NCI-H2227 treated with DMSO at 0.1 percent for 48 hours (cell line): ENCODE measurements at regions not wholly inside any gene's neighbourhood (a gene's known extent, or its start where the extent isn't known, plus 50 kb on each side); places are given as distances from the start of the nearest gene placed in this dataset.
A peak's percentile ranks its signal among the peaks of the same experiment; 100 is the strongest.

ENCODE experiments used
- DNase-seq: peaks from one replicate; lab custom pipeline; 2025; lab: John Stamatoyannopoulos, UW

GRCh38 chr10:3295582-3296151 is 123.1 kb upstream of the PITRM1 start:
- DNase-seq: no peak

- no peak for DNase-seq
Observed at GRCh38 chr10:3294919-3295581, 122.5 kb upstream of the PITRM1 start.

DNA sequence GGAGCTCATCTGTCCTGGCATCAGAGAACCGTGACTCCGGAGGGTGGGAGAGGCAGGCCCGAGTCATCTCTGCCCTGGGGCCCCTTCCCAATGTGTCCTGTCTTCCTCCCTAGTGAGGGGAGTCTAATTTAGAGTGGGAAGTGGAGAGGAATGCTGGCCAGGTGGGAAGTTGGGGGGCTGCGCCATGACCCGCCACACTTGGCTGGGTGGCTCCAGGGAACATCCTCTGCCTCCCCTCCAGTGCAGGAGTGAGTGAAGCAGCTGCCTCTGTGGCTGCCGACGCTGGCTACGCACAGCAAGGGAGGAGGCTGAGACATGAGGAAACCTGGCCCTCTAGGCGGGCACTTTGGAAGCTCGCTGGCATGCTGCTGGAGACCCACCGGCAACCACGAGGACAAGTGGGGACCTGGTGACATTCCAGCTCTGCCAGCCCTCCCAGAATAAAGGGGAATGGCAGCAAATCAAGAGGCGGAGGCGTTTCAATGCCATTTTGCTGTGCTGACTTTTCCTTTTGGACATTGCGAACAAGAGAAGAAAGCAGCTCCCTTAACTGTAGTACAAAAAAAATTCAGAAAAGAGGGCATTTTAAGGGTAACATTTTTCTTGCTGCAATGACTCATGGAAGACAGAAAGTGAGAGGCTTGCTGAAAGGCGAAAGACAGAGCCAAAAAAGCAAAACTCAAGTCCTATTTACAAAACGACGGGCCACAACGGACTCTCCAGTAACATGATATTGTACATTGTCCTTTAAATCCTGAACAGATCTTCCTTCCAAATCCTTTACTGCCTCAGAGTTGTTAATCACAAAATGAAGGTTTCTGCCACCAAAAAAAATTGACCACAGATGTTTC is 121.2 kb upstream of the PITRM1 start:
- no peak for DNase-seq

DNA sequence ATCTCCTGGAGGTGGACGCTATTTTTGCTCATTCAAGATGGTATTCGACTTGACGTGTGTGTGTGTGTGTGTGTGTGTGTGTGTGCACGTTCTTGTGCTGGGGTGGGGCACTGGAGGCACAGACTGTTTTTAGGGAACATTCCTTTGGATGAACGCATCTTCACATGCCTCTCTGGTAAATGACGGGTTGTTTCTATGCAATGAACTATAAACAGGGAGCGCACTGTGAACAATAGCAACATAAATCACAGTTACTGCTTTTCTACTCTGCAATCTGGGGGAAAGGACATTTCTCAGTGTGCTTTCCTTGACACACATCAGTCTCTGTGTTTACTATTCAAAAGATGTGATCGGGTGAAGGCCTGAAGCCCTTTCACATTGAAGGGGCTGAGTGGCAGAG is 120.1 kb upstream of the PITRM1 start:
- DNase-seq: peak; percentile 33

GRCh38 chr10:3290550-3290949 is 118.0 kb upstream of the PITRM1 start:
- no peak for DNase-seq

GRCh38 chr10:3287572-3288445 is 115.2 kb upstream of the PITRM1 start:
- DNase-seq: no peak

- DNase-seq: no peak
Observed at GRCh38 chr10:3282674-3283017, 110.1 kb upstream of the PITRM1 start.

DNA sequence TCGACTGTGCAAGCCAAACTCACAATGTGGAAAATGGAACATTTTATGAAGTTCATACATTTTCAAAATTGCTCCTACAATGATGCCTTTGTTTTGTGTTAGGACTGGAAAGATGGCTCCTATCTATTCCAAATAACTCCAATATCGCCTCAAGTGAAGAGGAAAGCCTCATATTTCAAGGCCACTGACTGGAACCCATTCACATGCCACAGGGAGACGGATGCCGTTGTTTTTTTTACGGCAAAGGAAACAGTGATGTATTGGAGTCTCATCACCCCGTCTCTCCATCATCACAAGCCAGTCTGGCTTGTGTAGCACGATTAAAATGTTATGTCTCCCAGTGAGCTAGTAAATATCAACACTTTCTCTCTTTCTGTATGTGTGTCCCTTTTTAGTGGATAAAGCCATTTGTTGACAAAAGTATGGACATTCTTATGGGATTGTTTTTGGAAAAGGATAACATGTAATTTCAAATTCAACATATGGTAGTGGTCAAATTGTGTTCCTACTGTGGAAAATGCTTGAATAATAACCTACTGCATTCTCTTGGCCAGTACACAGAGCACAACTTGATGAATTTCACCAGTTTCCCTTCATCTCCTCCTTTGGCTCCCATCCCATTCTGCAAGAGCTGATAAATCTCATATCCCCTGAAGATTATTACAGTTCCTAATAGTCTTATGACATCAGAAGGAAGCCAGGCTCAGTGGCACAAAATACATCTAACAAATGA is 109.5 kb upstream of the PITRM1 start:
- no peak for DNase-seq

- no peak for DNase-seq
Observed at GRCh38 chr10:3278771-3279170, 106.2 kb upstream of the PITRM1 start.

- no peak for DNase-seq
Observed at GRCh38 chr10:3277566-3277965, 105.0 kb upstream of the PITRM1 start.

DNA sequence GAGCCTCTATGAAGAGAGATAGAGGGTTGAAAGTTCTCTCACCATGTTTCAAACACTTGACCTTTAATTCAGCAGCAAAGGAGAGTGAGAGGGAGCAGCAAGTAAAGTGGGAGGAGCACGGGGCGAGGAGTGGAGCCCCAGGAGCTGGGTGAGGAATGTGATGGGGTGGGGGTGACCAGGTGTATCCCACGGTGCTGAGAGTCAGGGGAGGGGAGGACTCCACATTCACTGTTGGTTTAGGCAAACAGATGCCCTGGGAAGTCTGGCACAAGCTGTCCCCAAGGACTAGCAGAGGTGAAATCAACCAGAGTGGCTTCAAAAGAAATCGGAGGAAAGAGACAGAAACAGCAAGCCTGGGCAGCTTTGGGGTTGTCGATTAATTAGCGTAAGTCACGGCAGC is 101.8 kb upstream of the PITRM1 start:
- no peak for DNase-seq

- DNase-seq: no peak
Observed at GRCh38 chr10:3273966-3274365, 101.4 kb upstream of the PITRM1 start.

DNA sequence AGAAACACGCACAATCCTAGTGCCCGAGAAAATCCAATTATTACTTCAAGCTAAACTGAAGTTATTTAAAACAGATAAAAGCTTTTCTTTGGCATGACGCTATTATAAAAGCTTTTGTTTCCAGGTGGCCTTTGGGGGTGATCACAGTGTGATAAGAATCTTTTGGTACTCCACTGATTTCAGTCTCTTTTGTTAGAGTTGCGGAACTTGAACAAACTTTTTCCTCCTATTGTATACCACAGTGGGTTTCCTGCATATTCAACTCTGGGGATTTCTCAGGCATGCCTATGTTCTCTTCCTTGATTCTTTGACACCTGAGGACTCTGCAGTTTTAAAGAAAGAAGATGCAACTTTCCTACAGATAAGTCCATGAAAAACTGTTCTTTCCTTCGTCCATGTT is 99.7 kb upstream of the PITRM1 start:
- no peak for DNase-seq

DNA sequence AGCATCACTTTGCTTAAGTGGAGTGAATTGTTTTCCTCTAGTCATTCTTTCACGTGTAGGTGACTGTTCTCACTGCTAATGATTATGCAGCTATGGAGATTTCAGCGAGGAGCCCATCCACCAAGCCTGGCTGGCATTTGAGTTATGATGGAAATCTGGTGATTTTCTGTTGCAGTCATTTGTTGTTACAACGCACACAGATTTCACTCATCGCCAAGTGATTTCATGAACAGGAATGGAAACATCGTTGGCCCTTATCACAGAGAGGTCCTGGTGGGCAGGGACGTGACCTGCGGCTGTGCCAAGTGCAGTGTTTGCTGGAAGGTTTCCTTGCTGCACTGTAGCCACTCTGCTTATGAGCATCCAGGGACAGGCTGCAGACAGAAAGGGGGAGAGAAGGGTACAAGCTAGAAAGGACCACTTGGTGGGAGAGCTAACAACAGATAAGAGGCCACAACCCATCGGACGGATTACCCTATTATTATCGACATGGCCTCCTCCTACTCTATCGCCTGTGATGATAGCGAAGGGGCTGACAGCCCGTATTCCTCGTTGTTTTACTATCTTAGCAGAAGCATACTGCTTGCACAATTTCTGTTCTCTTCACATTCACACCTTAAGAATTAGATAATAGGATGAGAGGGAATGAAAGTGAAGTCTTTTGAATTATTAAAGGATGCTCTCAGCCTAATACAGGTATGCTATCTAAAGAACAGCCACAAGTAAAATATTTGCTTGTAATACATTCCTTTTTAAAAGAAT is 99.0 kb upstream of the PITRM1 start:
- peak; percentile 64 for DNase-seq

GRCh38 chr10:3270577-3271316 is 98.2 kb upstream of the PITRM1 start:
- DNase-seq: peak; percentile 18

DNA sequence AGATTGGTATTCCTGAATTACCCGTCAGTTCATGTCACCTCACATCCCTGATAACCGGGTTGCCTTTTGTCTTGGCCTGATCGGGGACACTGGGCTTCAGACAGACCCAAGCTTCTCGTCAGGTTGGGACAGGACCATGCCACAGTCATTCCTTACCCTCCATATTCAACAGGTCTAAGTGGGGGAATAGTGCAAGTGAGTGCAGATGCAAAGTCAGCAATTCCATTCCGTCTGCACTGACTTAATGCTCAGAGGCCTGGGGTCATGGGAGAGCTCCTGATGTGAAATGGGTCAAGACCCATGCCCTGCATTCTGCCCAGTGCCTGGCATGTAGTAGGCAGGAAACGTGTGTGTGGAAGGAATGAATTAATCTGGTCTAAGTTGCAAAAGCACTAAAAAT is 95.4 kb upstream of the PITRM1 start:
- no peak for DNase-seq

DNA sequence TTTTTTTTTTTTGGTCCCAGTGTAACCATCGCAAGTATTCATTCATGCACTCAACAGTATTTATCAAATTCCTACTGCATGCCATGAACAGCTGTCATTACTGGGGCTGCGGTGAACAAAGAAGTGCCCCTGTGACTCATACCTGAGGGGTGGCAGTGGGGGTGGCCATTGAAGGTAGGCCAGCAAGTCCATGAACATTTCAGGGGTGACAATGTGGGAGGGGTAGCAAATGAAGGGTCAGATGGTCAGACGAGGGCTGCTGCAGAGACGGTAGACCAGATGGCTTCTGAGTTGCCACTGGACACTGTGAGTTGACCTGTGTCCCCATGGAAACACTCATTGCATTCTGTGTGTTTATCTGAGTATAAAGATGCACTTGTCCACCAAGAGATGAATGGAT is 92.5 kb upstream of the PITRM1 start:
- no peak for DNase-seq

DNA sequence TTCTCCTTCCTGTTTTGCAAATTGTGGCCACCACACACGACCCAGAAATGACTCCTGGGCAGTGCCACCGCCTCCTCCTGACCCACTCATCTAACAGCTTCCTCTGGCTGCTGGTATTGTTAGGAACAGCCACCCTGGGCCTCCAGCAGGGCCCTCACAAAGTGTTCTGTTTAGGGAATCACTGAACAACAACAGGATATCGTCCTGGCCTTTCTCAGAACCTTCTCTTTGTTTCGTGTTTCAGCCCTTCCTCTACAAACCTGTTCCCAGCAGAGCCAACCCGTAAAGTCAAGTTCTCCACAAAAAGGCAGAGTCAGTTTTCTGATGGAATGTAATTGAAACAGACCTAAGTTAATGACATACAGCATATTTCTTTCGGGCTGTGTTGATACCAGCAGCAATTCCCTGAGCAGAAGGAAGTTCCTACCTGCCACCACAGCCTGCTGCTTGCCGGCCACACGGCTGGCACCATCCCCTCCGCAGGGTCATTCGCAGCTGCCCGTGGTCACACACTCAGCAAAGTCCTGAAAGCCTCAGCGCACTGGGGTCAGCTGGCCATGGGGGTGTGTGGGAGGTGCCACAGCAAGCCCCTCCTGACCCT is 91.7 kb upstream of the PITRM1 start:
- no peak for DNase-seq

DNA sequence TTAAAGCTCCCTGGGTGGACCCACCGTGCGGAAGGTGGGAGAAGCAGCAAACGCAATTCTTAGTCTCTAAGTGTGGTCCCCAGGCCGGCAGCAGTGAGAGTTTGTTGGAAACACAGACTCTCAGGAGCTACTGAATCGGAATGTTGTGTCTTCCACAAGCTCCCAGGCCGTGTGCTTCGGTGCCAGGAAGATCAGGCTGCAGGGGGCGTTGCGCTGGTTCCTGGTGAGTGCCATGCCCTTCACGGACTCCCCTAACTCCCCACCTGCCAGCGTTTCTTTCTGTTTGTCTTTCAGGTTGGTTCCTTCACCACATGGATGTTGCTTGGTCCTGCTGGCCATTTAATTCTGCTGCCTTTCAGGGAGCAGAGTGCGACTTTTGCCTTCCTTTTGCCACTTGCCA is 91.2 kb upstream of the PITRM1 start:
- no peak for DNase-seq

- no peak for DNase-seq
Observed at GRCh38 chr10:3263082-3263481, 90.5 kb upstream of the PITRM1 start.
